GM18907 (cell line): ENCODE measurements at regions not wholly inside any gene's neighbourhood (a gene's known extent, or its start where the extent isn't known, plus 50 kb on each side); places are given as distances from the start of the nearest gene placed in this dataset.

Source experiments
- ATAC-seq: cut with Tn5 transposase; IDR thresholded peaks from one replicate; pipeline ENCODE4 v1.9.1; 2021; ENCODE audit warnings: mild to moderate bottlenecking, moderate library complexity; ENCODE audit not compliant: unreplicated experiment

DNA sequence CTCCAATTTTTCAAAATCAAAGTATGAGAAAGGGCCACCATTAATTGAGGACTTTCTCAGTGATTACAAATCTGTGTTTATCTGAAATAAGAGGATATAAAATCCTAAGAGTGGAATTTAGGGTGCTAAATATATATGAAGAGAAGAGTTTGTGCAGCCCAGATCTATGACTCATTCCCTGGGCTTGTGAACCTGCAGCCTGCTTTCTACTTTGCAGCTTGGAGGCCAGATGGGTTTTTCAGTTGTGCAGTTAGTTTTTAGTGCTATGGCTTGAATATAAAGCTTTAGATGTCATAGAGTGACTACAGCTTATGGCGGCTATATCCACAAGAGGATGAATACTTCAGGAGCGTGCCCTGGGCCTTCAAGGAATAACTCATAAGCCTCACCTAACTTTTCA is 1391.1 kb downstream of the FSTL5 start:
- no peak for ATAC-seq

DNA sequence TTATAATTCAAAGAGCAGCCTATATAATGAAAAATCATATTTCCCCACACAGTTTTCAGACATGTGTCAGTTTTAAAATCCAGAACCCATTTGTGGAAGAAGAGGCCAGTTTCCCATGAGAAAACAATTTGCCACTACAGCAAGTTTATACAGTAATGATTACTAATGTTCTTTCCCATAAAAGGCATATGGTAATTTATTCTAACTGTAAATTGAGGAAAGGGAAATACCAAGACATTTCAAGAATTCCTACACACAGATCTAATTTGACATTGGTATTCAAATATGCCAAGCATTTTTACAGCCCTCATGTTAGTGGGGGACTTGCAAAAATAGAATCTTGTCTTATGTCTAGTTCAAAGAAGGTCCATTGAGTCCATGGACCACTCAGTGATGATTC is 1368.6 kb downstream of the FSTL5 start:
- no peak for ATAC-seq

DNA sequence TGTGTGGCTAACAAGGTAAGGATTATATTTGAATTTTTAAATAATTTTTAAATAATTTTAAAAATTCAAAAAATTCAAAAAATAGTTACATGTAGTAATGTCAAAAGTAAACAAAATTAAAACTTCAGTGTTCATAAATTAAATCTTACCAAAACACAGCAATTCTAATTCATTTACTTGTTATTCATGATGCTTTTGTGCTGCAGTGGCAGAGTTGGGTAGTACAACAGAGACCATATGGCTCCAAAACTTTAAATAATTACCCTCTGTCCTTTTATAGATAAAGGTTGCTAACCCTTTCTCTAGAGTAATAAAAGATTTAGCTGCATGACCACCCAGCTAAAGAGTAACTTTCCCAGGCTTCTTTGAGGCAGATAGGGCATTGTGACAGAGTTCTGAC is 1355.6 kb downstream of the FSTL5 start:
- ATAC-seq, result no peak

DNA sequence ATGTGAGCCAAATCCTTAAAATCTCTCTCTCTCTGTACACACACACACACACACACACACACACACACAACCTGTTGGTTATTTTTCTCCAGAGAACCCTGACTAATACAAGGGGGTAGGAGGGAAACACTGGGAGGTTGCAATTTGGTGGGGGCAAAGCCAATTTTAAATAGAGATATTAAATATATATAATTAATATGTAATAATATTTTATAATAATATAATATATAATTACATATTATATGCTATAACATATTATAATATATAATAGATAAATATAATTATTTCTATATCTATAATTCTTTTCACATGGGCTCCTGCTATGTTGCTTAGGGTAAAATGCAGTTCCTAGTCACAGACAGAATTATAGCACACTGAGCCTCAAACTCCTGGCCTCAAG is 1354.2 kb downstream of the FSTL5 start:
- ATAC-seq, result no peak

DNA sequence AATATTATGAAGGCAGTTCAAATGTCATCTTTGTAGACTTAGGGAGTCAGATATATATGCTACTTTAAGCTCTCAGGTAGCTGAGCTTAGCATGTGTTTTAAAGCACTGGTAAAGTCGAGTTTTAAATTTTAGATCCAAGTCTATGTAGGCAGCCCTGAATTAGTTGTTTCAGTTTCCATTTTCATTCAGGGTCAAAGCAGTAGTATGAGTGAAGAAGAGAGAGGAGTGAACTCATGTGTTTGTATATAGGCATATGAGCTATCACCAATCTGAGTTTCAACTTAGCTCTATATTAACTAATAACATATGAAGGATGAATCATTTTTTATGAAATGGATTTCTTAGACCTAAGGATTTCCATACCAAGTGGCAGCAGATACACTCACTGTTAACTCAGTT is 1353.4 kb downstream of the FSTL5 start:
- ATAC-seq, result no peak

DNA sequence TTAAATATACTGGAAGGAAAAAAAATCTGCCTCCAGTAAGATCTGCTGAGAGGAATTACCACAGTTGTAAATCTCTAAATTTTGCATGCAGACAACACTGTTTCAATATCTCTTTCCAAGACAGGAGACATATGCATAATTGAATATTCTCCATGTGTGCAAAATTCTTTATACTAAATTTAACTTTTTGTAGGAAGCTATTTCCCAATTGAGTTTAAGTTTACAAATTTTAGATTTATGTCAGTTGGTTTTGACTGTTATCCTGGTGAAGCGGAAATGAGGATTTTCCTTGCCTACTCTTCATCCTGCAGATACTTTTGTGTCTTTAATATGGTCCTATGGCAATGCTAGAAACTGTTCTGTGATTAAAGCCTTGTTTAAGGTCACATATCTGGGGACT is 1352.9 kb downstream of the FSTL5 start:
- no peak for ATAC-seq

DNA sequence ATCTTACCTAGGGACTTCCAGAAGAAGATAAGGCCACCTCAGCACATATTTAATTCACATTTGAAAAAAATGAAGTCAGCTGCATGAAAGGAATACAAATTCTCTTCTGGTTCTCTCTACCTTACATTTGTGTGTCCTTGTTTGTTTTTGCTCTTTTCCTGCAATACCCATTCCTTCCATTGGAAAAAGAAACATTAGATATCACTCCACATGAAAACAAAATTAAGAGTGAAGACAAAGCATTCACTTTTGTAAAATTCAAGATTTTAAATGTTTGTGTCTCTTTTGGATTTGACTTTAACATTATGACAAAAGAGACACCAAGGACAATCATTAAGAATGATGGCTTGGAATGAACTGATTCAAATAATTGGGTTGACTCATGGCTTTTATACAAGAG is 1351.8 kb downstream of the FSTL5 start:
- no peak for ATAC-seq

DNA sequence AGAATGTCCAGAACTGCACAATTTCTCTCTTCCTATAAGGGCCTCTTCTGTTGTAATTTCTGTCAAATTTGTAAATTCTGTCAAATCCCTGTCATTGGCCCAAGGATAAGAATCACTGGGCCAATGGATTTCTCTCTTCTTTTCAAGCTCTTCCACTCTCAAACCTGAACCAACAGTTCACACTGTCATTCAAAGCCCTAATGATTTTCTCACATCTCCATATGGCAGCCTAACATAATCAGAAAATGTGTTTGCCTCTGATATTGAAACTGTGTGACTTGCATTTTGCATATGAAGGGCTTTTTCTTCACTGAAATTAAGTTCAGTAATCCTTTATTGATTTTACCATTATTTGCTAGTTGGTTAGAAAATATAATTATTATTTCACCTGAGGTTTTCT is 1349.1 kb downstream of the FSTL5 start:
- no peak for ATAC-seq

DNA sequence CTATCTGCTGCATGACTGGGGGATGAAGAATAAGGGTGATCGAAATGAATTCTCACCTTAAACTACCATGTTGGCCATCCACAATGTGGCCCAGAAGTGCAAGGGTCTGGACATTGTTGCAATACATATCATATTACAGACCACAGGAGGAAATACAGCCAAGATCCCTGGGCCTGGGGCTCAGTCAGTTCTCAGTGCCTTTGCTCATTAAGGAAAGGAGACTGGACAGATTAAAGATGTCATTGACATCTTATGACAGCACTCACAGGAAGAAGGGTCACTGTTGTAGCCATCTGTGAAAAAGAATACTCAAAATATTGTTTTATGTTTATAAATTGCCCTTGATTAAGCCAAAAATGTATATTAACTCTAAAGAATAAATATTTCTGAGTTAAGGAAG is 1345.2 kb downstream of the FSTL5 start:
- no peak for ATAC-seq

DNA sequence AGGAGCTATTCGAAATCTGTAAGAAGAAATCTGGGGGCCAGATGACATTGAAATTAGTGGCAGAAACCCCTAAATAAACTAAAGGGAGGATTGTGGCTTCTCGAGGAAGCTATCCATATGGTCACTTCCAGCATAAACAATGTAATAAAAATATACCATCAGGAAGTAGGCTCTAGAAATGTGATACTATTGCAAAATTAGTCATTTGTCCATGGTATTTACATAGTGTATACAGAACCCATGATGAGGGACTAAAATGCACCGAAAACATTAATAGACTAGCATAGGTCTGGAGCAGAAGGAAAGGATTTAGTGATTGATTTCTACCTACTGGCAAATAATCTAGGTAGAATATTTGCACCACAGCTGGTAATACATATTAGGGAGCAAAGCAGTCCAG is 1344.0 kb downstream of the FSTL5 start:
- no peak for ATAC-seq

DNA sequence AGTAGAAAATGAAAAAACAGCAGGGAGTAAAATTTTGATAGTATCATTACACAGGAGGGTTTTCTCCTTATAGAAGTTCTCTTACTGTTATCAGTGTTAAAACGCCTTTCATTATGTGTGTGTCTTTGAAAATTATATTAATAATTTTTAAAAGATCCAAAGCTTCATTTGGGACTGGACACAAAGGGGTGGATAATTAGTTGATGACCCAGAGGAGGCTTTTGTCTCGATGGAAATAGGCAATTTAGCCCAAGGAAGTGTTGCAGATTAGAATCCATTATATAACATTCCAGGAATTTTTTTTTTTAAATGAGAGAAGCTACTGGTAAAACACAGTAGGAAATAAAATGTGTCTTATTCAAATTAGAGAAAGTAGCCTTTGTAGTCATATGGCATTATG is 1339.3 kb downstream of the FSTL5 start:
- ATAC-seq, result no peak

DNA sequence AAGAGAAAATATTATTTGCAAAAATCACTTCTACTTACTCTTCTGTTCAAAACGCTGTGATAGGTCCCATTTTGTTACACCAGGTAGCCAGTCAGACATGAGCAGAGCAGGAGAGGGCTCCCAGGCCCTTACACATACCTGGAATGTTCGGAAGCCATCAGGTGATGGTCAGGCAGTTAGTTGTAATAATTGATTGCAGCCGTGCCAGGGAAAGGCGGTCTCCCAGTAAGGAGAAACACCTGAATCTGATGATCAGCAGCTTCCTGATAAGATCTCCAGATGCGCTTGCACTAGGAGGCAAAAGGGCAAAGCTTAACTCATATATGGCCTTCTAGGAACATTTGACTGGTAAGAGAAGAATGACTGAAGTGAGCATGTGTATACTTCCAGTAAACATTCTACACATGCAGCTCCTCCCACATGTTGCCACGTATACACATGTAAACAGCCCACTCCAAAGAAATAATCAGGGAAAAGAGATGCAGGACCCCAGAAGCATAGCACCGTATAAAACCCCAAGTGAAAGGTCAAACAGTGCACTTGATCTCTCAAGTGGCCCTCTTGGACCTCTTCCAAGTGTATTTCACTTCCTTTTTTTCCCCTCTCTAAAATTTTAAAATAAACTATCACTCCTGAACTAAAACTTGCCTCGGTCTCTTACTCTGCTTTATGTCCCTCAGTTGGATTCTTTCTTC is 1338.0 kb downstream of the FSTL5 start:
- no peak for ATAC-seq

DNA sequence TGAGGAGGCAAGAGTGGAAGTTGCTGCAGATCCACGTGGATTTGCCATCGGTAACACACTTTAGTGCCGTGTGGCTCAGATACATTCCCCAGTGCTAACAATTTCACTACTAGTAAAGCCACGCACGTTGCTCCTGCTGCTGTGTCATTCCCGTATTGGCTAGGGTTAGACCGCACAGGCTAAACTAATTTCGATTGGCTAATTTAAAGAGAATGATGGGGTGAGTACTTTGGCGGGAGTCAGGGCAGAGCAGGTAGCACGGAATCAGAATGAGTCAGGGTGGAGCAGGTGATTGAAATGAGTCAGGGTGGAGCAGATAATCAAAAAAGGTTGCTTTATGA is 1337.5 kb downstream of the FSTL5 start:
- ATAC-seq, result no peak

DNA sequence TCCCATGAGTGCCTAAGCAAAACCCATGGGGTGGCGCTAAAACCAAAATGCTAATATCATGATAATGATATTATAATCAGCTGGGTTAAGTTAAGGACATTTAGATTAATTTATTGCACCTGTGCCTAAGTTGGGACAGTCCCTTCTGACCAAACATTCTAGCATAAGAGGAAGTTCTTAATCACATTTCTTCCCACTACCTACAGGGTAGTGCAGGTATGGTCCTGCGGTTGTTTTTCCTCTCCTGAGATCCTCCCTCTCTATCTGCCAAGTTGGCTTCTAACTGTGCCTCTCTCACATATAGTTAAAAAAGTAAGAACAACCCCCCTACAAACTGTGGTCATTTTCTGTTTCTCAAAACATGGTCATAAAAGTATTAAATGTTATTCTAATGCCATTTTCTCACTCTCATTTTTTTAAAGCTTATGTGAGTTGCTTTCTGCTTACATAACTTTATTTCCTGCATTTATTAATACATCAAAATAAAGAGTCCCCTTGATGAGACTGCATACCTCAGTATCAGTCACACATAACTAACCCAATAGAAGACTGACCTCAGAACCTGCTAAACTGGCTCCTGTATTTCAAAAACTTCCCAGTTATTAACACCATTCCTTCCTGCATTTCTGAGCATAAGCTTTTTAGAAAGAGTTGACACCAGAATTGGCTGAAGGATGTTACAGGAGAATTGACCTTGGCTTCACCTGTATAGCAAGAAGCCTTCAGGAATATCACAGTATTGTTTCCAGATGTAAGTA is 1332.5 kb downstream of the FSTL5 start:
- no peak for ATAC-seq

DNA sequence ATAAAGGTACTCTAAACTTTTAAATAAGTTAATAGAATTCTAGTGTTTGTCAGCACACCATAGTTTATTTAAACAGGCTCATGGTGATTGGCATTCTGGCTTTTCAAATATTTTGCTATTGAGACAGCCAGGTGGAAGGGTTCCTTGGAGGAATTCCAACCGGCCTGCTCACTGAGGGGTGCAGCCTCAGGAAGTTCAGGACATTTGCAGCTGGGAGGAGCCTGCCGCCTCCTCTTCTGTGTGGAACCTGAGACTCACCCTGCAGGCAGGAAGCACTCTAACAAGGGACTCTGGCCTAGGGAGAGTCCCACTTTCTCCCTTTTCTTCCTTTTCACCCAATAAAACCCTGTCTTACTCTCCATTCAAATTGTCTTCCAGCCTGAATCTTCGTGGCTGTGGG is 1328.0 kb downstream of the FSTL5 start:
- no peak for ATAC-seq

DNA sequence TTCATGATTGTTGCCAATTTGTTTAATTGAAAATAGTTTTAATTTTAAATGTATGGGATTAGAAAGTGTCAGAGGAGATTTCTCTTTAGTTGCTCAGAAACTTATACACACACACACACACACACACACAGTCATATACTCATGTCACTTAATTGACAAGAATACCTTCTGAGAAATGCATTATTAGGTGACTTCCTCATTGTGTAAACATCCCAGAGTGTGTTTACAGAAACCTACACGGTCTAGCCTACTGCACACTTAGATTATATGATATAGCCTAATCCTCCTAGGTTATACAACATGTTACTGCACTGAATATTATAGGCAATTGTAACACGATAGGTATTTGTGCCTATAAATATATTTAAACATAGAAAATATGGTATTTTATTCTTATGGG is 1327.4 kb downstream of the FSTL5 start:
- no peak for ATAC-seq

DNA sequence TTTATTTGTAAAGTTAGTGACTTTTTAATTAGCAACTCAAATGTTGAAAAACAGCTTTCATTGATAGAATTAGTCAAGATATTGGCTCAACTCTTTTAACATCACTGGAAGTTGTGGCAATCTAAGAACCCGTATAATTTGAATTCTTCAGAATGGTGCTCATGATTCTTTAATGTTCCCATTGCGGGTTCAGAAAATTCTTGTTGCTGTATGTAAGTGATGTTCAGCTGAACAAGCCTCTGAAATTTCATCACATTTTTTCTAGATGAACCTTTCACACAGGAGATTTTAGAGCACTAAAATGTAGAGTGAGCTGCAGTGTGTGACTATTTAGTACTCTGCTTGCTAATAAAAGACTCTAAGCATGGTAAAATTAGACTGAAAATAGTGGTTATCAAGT is 1317.7 kb downstream of the FSTL5 start:
- no peak for ATAC-seq

DNA sequence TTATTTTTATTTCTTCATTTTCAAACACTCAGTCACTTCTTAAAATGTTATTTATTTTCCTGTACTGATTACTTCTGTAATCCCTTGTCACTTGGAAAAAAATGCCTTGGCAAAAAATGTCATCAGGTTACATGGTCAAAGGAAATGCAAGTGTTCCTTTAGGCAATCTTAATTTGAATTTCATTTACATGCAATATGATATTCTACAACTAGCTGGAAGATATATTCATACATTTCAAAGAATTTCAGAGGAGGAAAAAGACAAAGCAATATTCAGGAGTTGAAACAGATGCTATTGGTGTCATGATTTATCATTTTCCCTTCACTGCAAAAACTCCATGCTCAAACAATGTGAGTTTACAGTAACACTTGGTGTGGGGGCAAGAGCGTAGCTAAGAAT is 1316.6 kb downstream of the FSTL5 start:
- ATAC-seq, result no peak

DNA sequence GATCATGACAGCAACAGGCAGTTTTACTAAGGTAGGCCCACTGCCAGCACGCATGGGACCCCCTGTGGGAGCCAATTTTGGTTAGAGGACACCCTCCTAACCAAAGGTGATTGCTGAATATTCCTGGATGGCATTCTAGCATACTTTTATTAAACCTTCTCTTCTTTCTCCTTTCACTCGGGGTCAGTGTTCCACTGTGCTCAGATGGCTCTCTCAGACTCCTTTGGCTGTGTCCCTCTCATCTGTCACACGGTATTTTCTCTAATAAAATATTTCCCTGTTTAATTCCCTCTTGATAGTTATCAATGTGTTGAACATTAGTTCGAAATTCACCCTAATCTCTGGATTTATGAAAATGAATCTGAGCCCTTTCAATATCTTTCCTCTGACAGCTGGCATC is 1315.3 kb downstream of the FSTL5 start:
- ATAC-seq, result no peak

DNA sequence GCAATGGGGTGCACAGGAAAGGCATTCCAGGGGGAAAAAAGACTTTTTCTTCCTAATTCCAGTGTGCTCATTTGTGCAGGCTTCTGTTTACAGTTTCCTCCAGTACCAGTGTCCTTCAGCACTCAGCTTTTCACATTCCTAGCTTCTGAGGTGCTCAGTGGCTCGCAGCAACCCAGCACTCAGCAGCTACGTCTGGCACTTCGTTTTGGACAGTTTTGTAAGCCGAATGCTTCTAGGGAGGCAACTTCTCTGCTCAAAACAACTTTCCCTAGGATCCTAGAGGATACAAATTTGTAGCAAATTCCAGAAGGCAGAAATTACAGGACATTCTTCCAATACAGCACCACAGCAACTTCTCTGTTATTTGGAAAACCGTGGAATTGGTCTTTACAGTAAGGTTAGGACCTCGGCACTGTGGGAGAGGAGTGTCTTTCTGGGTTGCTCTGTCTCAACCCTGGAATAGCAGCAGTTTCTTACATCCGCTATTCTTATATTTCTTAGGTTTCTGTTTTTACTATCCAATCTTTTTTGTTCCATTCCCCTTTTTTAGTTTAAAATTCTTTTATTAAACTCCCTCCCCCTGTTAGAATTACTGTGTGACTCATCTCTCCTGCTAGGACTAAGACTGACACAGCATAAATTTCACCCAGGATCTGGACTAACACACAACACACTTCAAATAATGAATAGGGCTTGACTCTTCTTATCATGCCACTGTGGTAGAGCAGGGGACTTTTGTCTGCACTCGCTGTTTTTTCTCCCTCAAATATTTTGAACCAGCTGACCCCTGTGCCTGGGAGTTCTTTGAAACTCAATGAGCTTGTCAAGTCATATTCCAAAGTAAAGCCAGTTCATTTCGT is 1314.7 kb downstream of the FSTL5 start:
- no peak for ATAC-seq

DNA sequence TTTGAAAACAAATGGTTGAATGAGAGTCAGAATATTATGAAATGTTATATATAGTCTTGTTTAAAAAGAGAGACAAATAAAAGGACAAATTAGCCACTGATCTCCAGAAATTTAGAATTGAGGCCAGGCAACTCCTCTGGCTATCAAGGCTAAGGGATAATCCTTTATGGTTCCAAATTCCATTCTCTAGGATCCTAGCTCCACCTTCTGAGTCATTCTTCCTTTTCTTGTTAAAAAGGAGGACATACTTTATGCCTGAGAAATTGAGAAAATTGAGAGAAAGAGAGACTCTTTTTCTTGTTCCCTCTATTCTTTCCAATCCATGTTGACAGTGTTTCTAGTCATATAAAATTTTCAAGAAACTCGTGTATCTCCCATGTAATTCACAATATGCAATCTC is 1299.5 kb downstream of the FSTL5 start:
- no peak for ATAC-seq

DNA sequence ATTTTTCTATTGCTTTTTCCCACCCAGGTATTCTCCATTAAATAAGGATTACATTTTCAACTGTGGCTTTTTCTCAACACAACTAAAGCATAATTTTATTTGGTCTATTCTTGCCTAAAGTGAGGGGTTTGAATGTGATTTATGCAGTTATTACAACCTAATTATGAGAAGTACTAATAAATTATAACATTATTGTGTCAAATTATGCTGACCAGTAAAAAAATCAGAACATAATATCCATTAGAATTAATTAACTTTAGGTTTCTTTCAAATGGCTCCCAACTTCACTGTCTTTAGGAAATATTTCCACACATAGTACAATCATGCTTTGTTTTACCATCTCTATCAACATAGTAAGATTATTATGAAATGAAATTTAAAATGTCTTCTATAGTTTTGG is 1293.9 kb downstream of the FSTL5 start:
- no peak for ATAC-seq
